HEK293 (cell line): ENCODE measurements at regions not wholly inside any gene's neighbourhood (a gene's known extent, or its start where the extent isn't known, plus 50 kb on each side); places are given as distances from the start of the nearest gene placed in this dataset.

Experiments
- CTCF ChIA-PET: fragments of 350-600 bp; formaldehyde crosslinking; extraction: SDS; loops from one replicate; lab custom pipeline; 2021; ENCODE audit warnings: antibody characterized with exemption; lab: Yijun Ruan, JAX
- POLR2A ChIA-PET: fragments of 300-600 bp; formaldehyde crosslinking; extraction: SDS; loops from one replicate; lab custom pipeline; 2020; ENCODE audit warnings: antibody characterized with exemption, inconsistent platforms; lab: Yijun Ruan, JAX
- H3K27ac ChIP-seq: fragments of 200-500 bp; sonication (Bioruptor generic); 2 replicates; pipeline ENCODE4 v1.5.1; 2014; ENCODE audit warnings: low read depth, low read length, control low read depth, inconsistent platforms; ENCODE audit errors: extremely low read depth
- H3K36me3 ChIP-seq, 2 experiments: fragments of 200-500 bp in 1 of 2; sonication (Bioruptor generic) in 1 of 2; 1 replicate in 1 of 2; 2 replicates in 1 of 2; pipeline ENCODE4 v1.5.1; 2014 to 2017; ENCODE audit warnings: inconsistent platforms in 2 of 2, low read length in 2 of 2; ENCODE audit not compliant: control insufficient read depth in 2 of 2, insufficient read depth in 1 of 2
- H3K4me1 ChIP-seq: fragments of 200-500 bp; sonication (Bioruptor generic); 2 replicates; pipeline ENCODE4 v1.5.1; 2014; ENCODE audit warnings: mild to moderate bottlenecking, low read length, inconsistent platforms; ENCODE audit not compliant: control insufficient read depth, insufficient read depth
- H3K4me3 ChIP-seq: 2 replicates; pipeline ENCODE4 v1.5.1; 2011; ENCODE audit warnings: low read depth, mild to moderate bottlenecking, control low read depth, low read length, moderate library complexity
- H3K9me3 ChIP-seq: fragments of 200-500 bp; sonication (Bioruptor generic); 2 replicates; pipeline ENCODE4 v1.5.1; 2014; ENCODE audit warnings: low read depth, low read length, inconsistent platforms; ENCODE audit not compliant: control insufficient read depth, insufficient read depth
- MYNN ChIP-seq: fragments of 450-650 bp; formaldehyde crosslinking; IDR thresholded peaks from 2 replicates; pipeline ENCODE4 v1.5.1; 2016; ENCODE audit warnings: missing biosample characterization, missing genetic modification characterization, borderline replicate concordance
- MZF1 ChIP-seq: fragments of 450-650 bp; formaldehyde crosslinking; IDR thresholded peaks from 2 replicates; pipeline ENCODE4 v1.5.1; 2017; ENCODE audit warnings: missing biosample characterization, missing genetic modification characterization, borderline replicate concordance
- PRDM4 ChIP-seq: fragments of 450-650 bp; formaldehyde crosslinking; IDR thresholded peaks from 2 replicates; pipeline ENCODE4 v1.5.1; 2017; ENCODE audit warnings: missing biosample characterization, missing genetic modification characterization
- ZBTB11 ChIP-seq: fragments of 450-650 bp; formaldehyde crosslinking; conservative IDR thresholded peaks from 2 replicates; pipeline ENCODE4 v1.5.1; 2016; ENCODE audit warnings: low read depth, missing biosample characterization, missing genetic modification characterization
- ZBTB6 ChIP-seq: fragments of 450-650 bp; formaldehyde crosslinking; IDR thresholded peaks from 2 replicates; pipeline ENCODE4 v1.5.1; 2017; ENCODE audit warnings: missing biosample characterization, missing genetic modification characterization
- ZNF121 ChIP-seq: fragments of 450-650 bp; formaldehyde crosslinking; IDR thresholded peaks from 2 replicates; pipeline ENCODE4 v1.5.1; 2016; ENCODE audit warnings: missing biosample characterization, missing genetic modification characterization
- ZNF138 ChIP-seq: fragments of 450-650 bp; formaldehyde crosslinking; IDR thresholded peaks from 2 replicates; pipeline ENCODE4 v1.5.1; 2016; ENCODE audit warnings: missing biosample characterization, missing genetic modification characterization, borderline replicate concordance
- ZNF169 ChIP-seq: fragments of 450-650 bp; formaldehyde crosslinking; IDR thresholded peaks from 2 replicates; pipeline ENCODE4 v1.5.1; 2016; ENCODE audit warnings: missing biosample characterization, missing genetic modification characterization
- ZNF184 ChIP-seq: fragments of 450-650 bp; IDR thresholded peaks from 2 replicates; pipeline ENCODE4 v1.5.1; 2018; ENCODE audit warnings: missing biosample characterization, mild to moderate bottlenecking, missing genetic modification characterization
- ZNF214 ChIP-seq: fragments of 450-650 bp; formaldehyde crosslinking; IDR thresholded peaks from 2 replicates; pipeline ENCODE4 v1.5.1; 2017; ENCODE audit warnings: missing biosample characterization, mild to moderate bottlenecking, missing genetic modification characterization, borderline replicate concordance
- ZNF324 ChIP-seq: fragments of 450-650 bp; formaldehyde crosslinking; IDR thresholded peaks from 2 replicates; pipeline ENCODE4 v1.5.1; 2016; ENCODE audit warnings: missing biosample characterization, missing genetic modification characterization
- ZNF354C ChIP-seq: fragments of 450-650 bp; formaldehyde crosslinking; IDR thresholded peaks from 2 replicates; pipeline ENCODE4 v1.5.1; 2016; ENCODE audit warnings: missing biosample characterization, missing genetic modification characterization, low read depth, borderline replicate concordance
- ZNF510 ChIP-seq: fragments of 450-650 bp; formaldehyde crosslinking; IDR thresholded peaks from 2 replicates; pipeline ENCODE4 v1.5.1; 2018; ENCODE audit warnings: mild to moderate bottlenecking, missing genetic modification characterization, missing biosample characterization; ENCODE audit not compliant: insufficient replicate concordance
- ZNF530 ChIP-seq: fragments of 450-650 bp; formaldehyde crosslinking; IDR thresholded peaks from 2 replicates; pipeline ENCODE4 v1.5.1; 2016; ENCODE audit warnings: low read depth, missing biosample characterization, missing genetic modification characterization
- ZNF585B ChIP-seq: fragments of 450-650 bp; formaldehyde crosslinking; IDR thresholded peaks from 2 replicates; pipeline ENCODE4 v1.5.1; 2016; ENCODE audit warnings: missing biosample characterization, missing genetic modification characterization
- ZNF621 ChIP-seq: fragments of 450-650 bp; formaldehyde crosslinking; IDR thresholded peaks from 2 replicates; pipeline ENCODE4 v1.5.1; 2017; ENCODE audit warnings: missing biosample characterization, missing genetic modification characterization
- ZNF623 ChIP-seq: fragments of 450-650 bp; formaldehyde crosslinking; IDR thresholded peaks from 2 replicates; pipeline ENCODE4 v1.5.1; 2016; ENCODE audit warnings: missing biosample characterization, missing genetic modification characterization
- ZNF660 ChIP-seq: fragments of 450-650 bp; IDR thresholded peaks from 2 replicates; pipeline ENCODE4 v1.5.1; 2018; ENCODE audit warnings: missing biosample characterization, mild to moderate bottlenecking, missing genetic modification characterization
- ZNF707 ChIP-seq: fragments of 450-650 bp; formaldehyde crosslinking; IDR thresholded peaks from 2 replicates; pipeline ENCODE4 v1.5.1; 2016; ENCODE audit warnings: missing biosample characterization, missing genetic modification characterization
- ZNF777 ChIP-seq: fragments of 450-650 bp; formaldehyde crosslinking; IDR thresholded peaks from 2 replicates; pipeline ENCODE4 v1.5.1; 2017; ENCODE audit warnings: missing biosample characterization, missing genetic modification characterization, borderline replicate concordance
- TF ChIP-seq, protein P1 (sequence below): fragments of 450-650 bp; formaldehyde crosslinking; IDR thresholded peaks from 2 replicates; pipeline ENCODE4; 2016; ENCODE audit warnings: missing biosample characterization, missing genetic modification characterization
- TF ChIP-seq, protein P2 (sequence below): fragments of 450-650 bp; formaldehyde crosslinking; IDR thresholded peaks from 2 replicates; pipeline ENCODE4 v1.5.1; 2016; ENCODE audit warnings: missing biosample characterization, missing genetic modification characterization, borderline replicate concordance

- no peak overlapping the region for H3K4me3 ChIP-seq
- no peaks in the 10 kb centered on the region for H3K36me3 ChIP-seq
- POLR2A ChIA-PET = interaction anchor here (0.6 kb wide), 1 partner anchor 800 kb away, joined by 4 read pairs; no protein-coding TSS in a partner anchor
- H3K9me3 ChIP-seq = no peaks in the 10 kb centered on the region
- TF ChIP-seq MZF1 (tag by site-specific recombination) (no peak), ZBTB6 (tag by site-specific recombination) (no peak), ZNF184 (no peak), ZNF324 (tag by site-specific recombination) (no peak), ZNF510 (tag by site-specific recombination) (no peak), ZNF169 (tag by site-specific recombination) (no peak), ZNF623 (tag by site-specific recombination) (no peak), ZNF660 (tag by site-specific recombination) (no peak), MYNN (tag by site-specific recombination) (no peak), ZNF777 (tag by site-specific recombination) (no peak), ZNF214 (tag by site-specific recombination) (no peak), ZNF530 (tag by site-specific recombination) (no peak), ZNF707 (tag by site-specific recombination) (no peak), ZNF621 (no peak), ZNF354C (tag by site-specific recombination) (no peak), ZNF121 (no peak), ZNF585B (tag by site-specific recombination) (no peak)
- TF ChIP-seq, protein P1, sequence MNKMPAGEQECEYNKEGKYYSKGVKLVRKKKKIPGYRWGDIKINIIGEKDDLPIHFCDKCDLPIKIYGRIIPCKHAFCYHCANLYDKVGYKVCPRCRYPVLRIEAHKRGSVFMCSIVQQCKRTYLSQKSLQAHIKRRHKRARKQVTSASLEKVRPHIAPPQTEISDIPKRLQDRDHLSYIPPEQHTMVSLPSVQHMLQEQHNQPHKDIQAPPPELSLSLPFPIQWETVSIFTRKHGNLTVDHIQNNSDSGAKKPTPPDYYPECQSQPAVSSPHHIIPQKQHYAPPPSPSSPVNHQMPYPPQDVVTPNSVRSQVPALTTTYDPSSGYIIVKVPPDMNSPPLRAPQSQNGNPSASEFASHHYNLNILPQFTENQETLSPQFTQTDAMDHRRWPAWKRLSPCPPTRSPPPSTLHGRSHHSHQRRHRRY (tag by site-specific recombination) = no peak
- TF ChIP-seq, all 188 proteins: peak for 0
- CTCF ChIA-PET = no interaction called here
- Histone ChIP-seq H3K27ac (no peak overlapping the region), H3K4me1 (no peaks in the 10 kb centered on the region)
Measured at GRCh38 chr10:131747251-131747650, 153.6 kb upstream of the PPP2R2D start.

DNA sequence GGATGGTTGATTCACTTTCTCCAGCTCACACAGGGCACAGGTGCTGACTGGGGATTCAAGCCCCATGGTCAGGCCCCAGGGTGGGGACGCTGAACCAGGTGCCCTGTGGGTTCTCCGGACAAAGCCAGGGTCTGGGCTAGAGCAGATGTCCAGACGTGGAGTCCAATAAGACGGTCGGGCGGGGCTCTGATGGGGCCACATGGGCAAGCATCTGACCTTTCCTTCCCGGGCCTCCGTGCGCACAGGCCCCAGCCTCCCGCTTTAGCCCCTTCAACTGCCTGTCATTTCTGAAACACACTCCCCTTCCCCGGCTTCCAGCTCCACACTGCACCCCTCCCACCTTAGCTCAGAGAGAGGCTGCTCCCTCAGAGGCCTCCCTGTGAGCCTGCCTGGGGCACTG is 153.0 kb upstream of the PPP2R2D start:
- H3K4me1 ChIP-seq = no peaks in the 10 kb centered on the region
- CTCF ChIA-PET = no interaction called here
- TF ChIP-seq ZBTB11 (tag by site-specific recombination) (no peak), ZNF138 (no peak), PRDM4 (tag by site-specific recombination) (no peak)
- TF ChIP-seq, protein P2, sequence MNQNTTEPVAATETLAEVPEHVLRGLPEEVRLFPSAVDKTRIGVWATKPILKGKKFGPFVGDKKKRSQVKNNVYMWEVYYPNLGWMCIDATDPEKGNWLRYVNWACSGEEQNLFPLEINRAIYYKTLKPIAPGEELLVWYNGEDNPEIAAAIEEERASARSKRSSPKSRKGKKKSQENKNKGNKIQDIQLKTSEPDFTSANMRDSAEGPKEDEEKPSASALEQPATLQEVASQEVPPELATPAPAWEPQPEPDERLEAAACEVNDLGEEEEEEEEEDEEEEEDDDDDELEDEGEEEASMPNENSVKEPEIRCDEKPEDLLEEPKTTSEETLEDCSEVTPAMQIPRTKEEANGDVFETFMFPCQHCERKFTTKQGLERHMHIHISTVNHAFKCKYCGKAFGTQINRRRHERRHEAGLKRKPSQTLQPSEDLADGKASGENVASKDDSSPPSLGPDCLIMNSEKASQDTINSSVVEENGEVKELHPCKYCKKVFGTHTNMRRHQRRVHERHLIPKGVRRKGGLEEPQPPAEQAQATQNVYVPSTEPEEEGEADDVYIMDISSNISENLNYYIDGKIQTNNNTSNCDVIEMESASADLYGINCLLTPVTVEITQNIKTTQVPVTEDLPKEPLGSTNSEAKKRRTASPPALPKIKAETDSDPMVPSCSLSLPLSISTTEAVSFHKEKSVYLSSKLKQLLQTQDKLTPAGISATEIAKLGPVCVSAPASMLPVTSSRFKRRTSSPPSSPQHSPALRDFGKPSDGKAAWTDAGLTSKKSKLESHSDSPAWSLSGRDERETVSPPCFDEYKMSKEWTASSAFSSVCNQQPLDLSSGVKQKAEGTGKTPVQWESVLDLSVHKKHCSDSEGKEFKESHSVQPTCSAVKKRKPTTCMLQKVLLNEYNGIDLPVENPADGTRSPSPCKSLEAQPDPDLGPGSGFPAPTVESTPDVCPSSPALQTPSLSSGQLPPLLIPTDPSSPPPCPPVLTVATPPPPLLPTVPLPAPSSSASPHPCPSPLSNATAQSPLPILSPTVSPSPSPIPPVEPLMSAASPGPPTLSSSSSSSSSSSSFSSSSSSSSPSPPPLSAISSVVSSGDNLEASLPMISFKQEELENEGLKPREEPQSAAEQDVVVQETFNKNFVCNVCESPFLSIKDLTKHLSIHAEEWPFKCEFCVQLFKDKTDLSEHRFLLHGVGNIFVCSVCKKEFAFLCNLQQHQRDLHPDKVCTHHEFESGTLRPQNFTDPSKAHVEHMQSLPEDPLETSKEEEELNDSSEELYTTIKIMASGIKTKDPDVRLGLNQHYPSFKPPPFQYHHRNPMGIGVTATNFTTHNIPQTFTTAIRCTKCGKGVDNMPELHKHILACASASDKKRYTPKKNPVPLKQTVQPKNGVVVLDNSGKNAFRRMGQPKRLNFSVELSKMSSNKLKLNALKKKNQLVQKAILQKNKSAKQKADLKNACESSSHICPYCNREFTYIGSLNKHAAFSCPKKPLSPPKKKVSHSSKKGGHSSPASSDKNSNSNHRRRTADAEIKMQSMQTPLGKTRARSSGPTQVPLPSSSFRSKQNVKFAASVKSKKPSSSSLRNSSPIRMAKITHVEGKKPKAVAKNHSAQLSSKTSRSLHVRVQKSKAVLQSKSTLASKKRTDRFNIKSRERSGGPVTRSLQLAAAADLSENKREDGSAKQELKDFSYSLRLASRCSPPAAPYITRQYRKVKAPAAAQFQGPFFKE (tag by site-specific recombination) = no peak

More for the DNA sequence above, 153.0 kb upstream of the PPP2R2D start:
- H3K4me3 ChIP-seq = no peak overlapping the region
- POLR2A ChIA-PET = no interaction called here
- no peaks in the 10 kb centered on the region for H3K9me3 ChIP-seq
- no peak overlapping the region for H3K27ac ChIP-seq
- no peaks in the 10 kb centered on the region for H3K36me3 ChIP-seq
